ENCODE measurements at regions not wholly inside any gene's neighbourhood (a gene's known extent, or its start where the extent isn't known, plus 50 kb on each side); places are given as distances from the start of the nearest gene placed in this dataset.
A peak's percentile ranks its signal among the peaks of the same experiment; 100 is the strongest.

DNA sequence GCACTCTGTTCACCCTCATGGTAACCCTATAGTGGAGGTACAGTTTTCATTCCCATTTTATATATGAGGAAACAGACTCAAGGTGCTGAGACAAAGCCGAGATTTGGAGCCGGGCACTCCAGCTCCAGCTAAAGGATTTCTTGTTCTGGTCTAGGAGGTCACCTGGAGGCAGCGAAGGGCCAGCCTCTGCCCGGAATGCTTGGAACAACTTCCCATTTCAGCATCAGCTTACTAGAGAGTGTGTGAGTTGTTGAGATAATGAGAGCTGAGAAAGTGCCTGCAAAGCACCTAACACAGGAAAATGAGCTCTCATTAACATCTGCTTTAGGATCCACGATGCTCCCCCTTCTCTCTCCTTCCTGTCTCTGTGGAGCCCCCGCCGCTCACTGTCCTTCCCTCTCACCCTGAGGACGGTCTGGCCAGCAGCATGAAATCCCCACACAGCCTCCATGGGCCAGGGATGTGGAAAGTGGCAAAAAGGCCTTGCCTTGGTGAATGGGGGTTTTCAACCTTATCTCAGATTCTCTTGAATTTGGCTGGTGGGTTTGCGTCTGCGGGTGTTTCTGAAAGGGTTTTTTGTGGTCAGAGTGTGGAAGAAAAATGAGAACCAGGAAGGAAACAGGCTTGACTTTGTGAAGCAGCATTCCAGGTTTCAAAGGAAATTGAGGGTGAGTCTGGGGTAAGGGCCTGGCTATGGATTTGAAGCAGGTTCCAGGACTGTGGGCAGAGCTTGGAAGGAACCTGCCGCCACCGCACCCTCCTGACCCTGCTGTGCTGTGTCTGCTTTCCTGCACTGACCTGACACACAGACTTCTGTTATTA, 178.7 kb downstream of the FOXL1 start:
- H3K27me3 ChIP-seq (ENCODE audit: low read depth, low read length): no peaks in the 10 kb centered on the region
- no peak overlapping the region for H3K27ac ChIP-seq (ENCODE audit: low read length)
- no peak for TF ChIP-seq EZH2phosphoT487 (IDR thresholded peaks at IDR 0.05; ENCODE audit: low read depth)
- TF ChIP-seq, protein P1, sequence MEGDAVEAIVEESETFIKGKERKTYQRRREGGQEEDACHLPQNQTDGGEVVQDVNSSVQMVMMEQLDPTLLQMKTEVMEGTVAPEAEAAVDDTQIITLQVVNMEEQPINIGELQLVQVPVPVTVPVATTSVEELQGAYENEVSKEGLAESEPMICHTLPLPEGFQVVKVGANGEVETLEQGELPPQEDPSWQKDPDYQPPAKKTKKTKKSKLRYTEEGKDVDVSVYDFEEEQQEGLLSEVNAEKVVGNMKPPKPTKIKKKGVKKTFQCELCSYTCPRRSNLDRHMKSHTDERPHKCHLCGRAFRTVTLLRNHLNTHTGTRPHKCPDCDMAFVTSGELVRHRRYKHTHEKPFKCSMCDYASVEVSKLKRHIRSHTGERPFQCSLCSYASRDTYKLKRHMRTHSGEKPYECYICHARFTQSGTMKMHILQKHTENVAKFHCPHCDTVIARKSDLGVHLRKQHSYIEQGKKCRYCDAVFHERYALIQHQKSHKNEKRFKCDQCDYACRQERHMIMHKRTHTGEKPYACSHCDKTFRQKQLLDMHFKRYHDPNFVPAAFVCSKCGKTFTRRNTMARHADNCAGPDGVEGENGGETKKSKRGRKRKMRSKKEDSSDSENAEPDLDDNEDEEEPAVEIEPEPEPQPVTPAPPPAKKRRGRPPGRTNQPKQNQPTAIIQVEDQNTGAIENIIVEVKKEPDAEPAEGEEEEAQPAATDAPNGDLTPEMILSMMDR (IDR thresholded peaks at IDR 0.05; ENCODE audit: low read depth, low read length): no peak
- H3K79me2 ChIP-seq (ENCODE audit: low read length): no peaks in the 10 kb centered on the region
- no peaks in the 10 kb centered on the region for H3K4me1 ChIP-seq (ENCODE audit: low read length)
- H4K20me1 ChIP-seq (ENCODE audit: insufficient read depth, low read length): no peaks in the 10 kb centered on the region
- no peak overlapping the region for H3K4me3 ChIP-seq (ENCODE audit: low read length)
- H2AFZ ChIP-seq (ENCODE audit: low read depth, low read length): no peak overlapping the region
- H3K9me3 ChIP-seq (ENCODE audit: insufficient read depth, low read length): no peaks in the 10 kb centered on the region
- no peaks in the 10 kb centered on the region for H3K36me3 ChIP-seq (replicated peaks; ENCODE audit: low read depth, low read length)
- no peak overlapping the region for H3K4me2 ChIP-seq (ENCODE audit: low read length)
- no peak overlapping the region for H3K9ac ChIP-seq (ENCODE audit: low read length)

GRCh38 chr16:86757704-86758040, 179.3 kb downstream of the FOXL1 start:
- H3K27me3 ChIP-seq (ENCODE audit: low read depth, low read length): no peaks in the 10 kb centered on the region
- no peaks in the 10 kb centered on the region for H3K79me2 ChIP-seq (ENCODE audit: low read length)
- no peak overlapping the region for H2AFZ ChIP-seq (ENCODE audit: low read depth, low read length)
- H3K4me2 ChIP-seq (ENCODE audit: low read length): no peak overlapping the region
- H3K27ac ChIP-seq (ENCODE audit: low read length): no peak overlapping the region
- TF ChIP-seq EZH2phosphoT487 (IDR thresholded peaks at IDR 0.05; ENCODE audit: low read depth): no peak
- TF ChIP-seq, protein P1 (IDR thresholded peaks at IDR 0.05; ENCODE audit: low read depth, low read length): no peak
- no peak overlapping the region for H3K9ac ChIP-seq (ENCODE audit: low read length)
- no peaks in the 10 kb centered on the region for H4K20me1 ChIP-seq (ENCODE audit: insufficient read depth, low read length)
- H3K9me3 ChIP-seq (ENCODE audit: insufficient read depth, low read length): no peaks in the 10 kb centered on the region
- no peaks in the 10 kb centered on the region for H3K36me3 ChIP-seq (replicated peaks; ENCODE audit: low read depth, low read length)
- no peaks in the 10 kb centered on the region for H3K4me1 ChIP-seq (ENCODE audit: low read length)
- H3K4me3 ChIP-seq (ENCODE audit: low read length): no peak overlapping the region

- TF ChIP-seq, protein P1 (IDR thresholded peaks at IDR 0.05; ENCODE audit: low read depth, low read length): no peak
- TF ChIP-seq EZH2phosphoT487 (IDR thresholded peaks at IDR 0.05; ENCODE audit: low read depth): no peak
- Histone ChIP-seq H3K36me3 (replicated peaks; ENCODE audit: low read depth, low read length) (no peaks in the 10 kb centered on the region), H3K4me2 (ENCODE audit: low read length) (no peak overlapping the region), H2AFZ (ENCODE audit: low read depth, low read length) (no peak overlapping the region), H3K4me3 (ENCODE audit: low read length) (no peak overlapping the region), H3K4me1 (ENCODE audit: low read length) (no peaks in the 10 kb centered on the region), H3K79me2 (ENCODE audit: low read length) (no peaks in the 10 kb centered on the region), H3K27me3 (ENCODE audit: low read depth, low read length) (no peaks in the 10 kb centered on the region), H3K27ac (ENCODE audit: low read length) (no peak overlapping the region), H3K9me3 (ENCODE audit: insufficient read depth, low read length) (no peaks in the 10 kb centered on the region), H3K9ac (ENCODE audit: low read length) (no peak overlapping the region), H4K20me1 (ENCODE audit: insufficient read depth, low read length) (no peaks in the 10 kb centered on the region)
These were observed 180.6 kb downstream of the FOXL1 start for GRCh38 chr16:86758932-86759331.

DNA sequence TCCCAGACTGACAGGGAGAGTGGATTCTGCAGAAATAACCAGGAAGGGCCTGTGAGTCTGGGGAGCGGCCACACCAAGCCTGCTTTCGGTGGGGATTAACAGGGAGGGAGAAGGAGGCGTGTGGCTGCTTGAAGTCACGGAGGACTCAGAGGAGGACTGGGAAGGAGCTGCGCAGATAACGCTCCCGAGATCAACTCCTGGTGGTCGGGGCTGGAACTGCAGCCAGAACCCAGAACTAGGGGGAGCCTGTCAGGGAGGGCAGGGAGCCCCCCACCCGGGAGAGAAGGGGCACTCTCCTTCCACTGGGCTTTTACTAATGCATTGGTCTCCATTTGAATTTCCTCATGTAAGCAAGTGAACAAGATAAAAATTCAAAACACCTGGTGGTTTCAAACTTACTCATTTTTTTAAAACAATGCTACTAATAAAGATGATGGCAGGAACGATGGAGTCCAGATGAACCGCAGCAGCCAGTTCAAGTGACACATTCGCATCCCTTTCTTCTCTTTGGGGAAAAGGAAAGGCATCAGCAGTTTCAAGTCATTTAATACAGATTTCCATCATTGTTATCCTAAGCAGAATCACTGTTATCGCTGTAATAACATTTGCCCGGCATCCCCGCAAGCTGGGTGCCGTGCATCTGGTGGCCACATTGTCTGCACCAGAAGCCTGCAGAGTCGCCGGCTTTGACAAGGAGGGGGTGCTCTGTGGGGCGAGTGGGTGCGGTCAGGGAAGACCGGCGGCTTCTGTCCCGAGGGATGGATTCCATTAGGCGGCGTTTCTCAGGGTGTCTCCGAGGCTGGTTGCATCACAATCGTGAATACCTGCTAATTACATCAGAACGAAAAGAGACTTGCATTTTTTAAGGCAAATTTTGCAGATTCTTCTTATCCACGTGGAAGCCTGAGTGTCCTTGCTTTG, 183.0 kb downstream of the FOXL1 start:
- Histone ChIP-seq H3K4me3 (ENCODE audit: low read length) (no peak overlapping the region), H3K79me2 (ENCODE audit: low read length) (no peaks in the 10 kb centered on the region), H3K4me1 (ENCODE audit: low read length) (no peaks in the 10 kb centered on the region), H3K36me3 (replicated peaks; ENCODE audit: low read depth, low read length) (no peaks in the 10 kb centered on the region), H2AFZ (ENCODE audit: low read depth, low read length) (no peak overlapping the region), H4K20me1 (ENCODE audit: insufficient read depth, low read length) (no peaks in the 10 kb centered on the region), H3K27ac (ENCODE audit: low read length) (no peak overlapping the region), H3K9me3 (ENCODE audit: insufficient read depth, low read length) (no peaks in the 10 kb centered on the region), H3K4me2 (ENCODE audit: low read length) (no peak overlapping the region), H3K27me3 (ENCODE audit: low read depth, low read length) (no peaks in the 10 kb centered on the region), H3K9ac (ENCODE audit: low read length) (no peak overlapping the region)
- no peak for TF ChIP-seq EZH2phosphoT487 (IDR thresholded peaks at IDR 0.05; ENCODE audit: low read depth)
- TF ChIP-seq, protein P1 (IDR thresholded peaks at IDR 0.05; ENCODE audit: low read depth, low read length): peak; percentile 50
